Hypothalamus (tissue), 51 donors: ENCODE measurements at regions not wholly inside any gene's neighbourhood (a gene's known extent, or its start where the extent isn't known, plus 50 kb on each side); places are given as distances from the start of the nearest gene placed in this dataset.
"Not testable (repeated sequence)": the region's sequence is repeated elsewhere in the genome, so short reads cannot be mapped to it uniquely, and the experiment has no call there.

Source experiments
- DNase-seq, 51 donors: peaks; one replicate each; lab custom pipeline; 2025; lab: John Stamatoyannopoulos, UW

DNA sequence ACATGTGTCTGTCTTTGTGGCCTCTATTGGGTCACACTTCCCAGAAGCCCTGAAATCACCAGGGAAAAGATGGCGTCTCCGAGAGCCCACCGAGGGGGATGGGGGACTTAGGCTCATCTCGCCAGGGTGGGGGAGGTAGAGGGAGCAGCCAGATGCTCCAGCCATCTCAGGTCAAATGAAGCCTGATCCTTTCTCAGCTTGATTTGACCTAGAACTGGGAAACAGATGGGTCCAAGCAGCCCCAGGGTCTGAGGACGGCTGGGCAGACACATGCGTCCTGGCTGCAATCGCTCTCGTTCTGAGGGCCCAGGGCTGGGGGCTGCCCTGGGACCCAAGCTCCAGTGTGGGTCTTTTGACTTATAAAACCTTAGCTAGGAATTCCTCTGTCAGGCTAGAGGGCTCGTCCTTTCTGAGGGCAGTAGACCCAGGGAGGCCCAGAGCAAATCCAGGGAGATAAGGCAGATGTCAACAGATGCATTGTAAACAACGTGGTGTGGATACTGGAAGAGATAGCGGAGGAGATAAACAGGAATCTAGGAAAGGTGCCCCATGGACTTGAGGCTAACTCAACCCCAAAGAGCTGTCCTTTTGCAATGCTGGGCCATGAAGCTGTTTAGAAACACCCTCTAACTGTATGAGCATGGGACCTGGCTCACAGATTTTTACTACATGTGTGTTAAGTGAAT lies 127.7 kb downstream of the MYCN start:
- no peak for DNase-seq

DNA sequence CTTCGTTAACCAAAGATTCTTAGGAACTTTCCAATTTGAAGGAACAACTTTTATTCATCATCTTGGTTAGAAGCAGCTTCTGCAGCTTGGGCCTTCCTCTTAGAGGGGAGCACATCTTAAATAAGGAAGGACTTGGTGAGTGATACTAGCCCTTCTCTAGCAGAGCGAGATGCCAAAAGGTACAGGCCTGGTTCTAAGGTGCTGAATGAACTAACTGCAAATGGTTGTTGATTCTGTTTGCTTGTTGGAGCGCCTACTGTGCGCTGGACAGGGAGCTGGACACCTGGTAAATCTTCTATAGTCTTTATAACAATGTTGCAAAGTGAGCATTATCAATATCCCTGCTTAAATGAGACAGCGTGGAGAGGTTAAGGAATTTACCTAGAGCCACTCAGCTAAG lies 127.1 kb downstream of the MYCN start:
- DNase-seq = no peak

DNA sequence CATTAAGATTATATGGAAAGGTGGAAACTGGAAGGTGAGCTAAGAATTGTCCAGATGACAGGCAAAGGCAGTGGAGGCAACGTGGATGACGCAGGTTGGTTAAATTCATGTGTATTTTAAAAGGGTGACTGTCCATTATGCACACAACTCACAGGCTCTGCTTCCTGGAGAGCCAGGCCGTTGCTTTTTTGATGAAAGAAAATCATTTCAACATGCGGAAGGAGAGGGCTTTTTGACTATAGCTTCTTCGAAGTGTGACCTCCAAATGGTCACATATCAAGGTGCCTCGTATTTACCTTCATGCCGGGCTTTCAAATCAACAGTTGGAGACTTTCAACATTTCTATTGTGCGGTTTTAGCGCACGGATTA lies 126.7 kb downstream of the MYCN start:
- DNase-seq = no peak

DNA sequence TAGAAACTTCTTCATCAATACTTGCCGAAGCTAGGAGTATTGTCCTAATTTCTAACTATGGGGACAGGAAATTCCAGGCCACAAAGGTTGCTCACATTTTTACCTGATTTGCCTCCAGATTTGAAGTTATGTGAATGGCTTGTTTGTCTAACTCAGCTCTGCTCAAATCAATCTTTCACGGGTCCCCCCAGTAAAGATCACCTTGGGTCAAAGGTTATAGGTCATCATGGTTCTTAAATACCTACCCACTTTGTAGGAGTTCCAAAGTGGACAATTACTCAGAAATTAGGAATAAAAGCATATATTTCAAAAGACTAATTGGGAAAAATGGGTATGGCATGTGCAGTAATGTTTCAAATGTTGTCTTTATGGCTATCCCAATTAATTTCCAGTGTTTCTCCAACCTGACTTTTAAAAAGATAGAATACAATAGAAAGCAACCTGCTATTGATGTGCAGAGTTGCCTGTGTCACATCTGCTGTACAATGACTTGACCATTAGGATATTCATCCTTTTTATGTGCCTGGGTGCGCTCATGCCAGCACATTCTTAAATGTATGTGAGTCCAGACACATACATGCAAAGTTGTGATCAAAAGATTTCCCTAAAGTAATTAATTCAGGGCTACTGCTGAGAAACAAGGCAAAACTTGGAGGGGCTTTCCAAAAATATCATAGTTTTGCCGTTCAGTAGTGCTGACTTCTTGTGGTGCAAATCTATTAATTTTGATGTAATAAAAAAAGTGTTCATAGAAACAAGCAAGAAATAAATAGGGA lies 126.1 kb downstream of the MYCN start:
- no peak for DNase-seq

DNA sequence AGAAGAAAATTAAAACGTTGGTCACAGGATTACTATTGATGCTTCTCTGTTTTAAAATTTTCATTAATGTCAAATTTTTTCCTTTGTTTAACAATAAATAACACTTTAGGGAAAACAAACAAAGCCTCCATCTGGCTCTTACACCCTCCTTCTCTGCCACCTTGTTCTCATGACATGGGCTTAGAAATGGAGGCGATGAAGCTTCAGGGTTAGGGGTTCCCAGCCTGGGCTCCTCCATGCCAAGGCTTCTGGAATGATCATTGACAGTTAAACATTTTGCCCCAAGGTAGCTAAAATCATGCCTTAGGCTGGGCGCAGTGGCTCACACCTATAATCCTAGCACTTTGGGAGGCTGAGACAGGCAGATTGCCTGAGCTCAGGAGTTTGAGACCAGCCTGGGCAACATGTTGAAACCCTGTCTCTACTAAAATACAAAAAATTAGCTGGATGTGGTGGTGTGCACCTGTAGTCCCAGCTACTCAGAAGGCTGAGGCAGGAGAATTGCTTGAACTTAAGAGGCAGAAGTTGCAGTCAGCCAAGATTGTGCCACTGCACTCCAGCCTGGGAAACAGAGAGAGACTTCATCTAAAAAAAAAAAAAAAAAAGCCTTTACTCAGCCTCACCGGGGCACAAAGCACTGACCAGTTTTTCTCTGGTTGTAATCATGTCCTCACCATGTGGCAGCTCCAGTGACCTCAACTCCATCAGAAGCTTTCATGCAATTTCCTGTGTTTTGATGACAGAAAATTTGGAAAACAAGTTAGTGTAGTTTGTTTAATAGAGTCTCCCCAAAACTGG lies 125.1 kb downstream of the MYCN start:
- not testable (repeated sequence) for DNase-seq

DNA sequence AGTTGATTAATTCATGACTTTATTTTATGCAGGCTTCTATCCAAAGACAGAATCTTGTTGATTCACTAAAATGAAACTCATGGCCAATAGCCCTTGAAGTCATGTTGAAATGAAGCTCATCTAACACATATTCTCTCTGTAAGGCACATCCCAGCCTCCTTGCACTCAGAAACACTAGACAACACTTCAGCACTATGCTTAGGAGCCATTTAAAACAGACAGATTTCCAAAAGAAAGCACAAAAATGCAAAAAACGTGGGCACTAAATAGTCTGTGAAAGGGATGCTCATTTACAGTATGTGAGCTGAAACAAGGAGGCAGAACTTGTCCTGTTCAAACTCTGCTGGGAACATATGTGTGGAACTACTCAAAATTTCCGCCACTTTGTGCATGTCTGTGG lies 124.4 kb downstream of the MYCN start:
- no peak for DNase-seq

DNA sequence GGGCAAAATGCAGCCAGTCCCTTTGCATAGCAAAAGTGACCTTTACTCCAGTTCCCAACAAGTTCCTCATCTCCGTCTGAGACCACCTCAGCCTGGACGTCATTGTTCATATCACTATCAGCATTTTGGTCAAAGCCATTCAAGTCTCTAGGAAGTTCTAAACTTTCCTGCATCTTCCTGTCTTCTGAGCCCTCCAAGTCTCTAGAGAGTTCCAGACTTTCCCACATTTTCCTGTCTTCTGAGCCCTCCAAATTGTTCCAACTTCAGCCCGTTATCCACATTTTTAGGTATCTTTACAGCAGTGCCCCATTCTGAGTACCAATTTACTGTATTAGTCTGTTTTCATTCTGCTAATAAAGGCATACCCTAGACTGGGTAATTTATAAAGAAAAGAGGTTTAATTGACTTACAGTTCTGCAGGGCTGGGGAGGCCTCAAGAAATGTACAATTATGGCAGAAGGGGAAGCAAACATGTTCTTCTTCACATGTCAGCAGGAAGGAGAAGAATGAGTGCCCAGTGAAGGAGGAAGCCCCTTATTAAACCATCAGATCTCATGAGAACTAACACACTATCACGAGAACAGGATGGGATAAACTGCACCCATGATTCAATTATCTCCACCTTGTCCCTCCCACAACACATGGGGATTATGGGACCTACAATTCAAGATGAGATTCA lies 123.7 kb downstream of the MYCN start:
- no peak for DNase-seq

DNA sequence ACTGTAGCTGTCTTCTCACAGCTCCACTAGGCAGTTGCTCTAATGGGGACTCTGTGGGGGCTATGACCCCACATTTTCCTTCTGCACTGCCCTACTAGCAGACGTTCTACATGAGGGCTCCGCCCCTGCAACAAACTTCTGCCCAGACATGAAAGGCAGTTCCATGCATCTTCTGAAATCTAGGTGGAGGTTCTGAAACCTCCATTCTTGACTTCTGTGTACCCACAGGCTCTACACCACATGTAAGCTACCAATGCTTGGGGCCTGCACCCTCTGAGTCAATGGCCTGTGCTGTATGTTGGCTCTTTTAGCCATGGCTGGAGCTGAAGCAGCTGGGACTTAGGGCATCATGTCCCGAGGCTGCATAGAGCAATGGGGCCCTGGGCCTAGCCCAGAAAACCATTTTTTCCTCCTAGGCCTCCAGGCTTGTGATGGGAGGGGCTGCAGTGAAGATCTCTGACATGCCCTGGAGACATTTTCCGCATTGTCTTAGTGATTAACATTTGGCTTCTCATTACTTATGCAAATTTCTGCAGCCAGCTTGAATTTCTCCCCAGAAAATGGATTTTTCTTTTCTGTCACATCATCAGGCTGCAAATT lies 123.0 kb downstream of the MYCN start:
- DNase-seq = no peak

DNA sequence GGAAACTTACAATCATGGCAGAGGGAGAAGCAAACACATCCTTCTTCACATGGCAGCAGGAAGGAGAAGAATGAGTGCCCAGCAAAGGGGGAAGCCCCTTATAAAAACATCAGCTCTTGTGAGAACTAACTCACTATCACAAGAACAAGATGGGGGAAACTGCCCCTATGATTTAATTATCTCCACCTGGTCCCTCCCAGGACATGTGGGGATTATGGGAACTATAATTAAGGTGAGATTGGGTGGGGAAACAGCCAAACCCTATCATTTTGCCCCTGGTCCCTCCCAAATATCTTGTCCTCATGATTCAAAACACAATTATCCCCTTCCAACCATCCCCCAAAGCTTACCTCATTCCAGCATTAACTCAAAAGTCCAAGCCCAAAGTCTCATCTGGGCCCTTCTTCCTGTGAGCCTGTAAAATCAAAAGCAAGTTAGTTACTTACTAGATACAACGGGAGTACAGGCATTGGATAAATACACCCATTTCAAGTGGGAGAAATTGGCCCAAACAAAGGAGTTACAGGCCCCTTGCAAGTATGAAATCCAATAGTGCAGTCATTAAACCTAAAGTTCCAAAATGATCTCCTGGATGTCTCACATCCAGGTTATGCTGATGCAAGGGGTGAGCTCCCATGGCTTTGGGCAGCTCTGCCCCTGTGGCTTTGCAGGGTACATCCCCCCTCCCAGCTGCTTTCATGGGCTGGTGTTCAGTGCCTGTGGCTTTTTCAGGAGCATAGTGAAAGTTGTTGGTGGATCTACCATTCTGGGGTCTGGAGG lies 122.3 kb downstream of the MYCN start:
- DNase-seq = no peak

DNA sequence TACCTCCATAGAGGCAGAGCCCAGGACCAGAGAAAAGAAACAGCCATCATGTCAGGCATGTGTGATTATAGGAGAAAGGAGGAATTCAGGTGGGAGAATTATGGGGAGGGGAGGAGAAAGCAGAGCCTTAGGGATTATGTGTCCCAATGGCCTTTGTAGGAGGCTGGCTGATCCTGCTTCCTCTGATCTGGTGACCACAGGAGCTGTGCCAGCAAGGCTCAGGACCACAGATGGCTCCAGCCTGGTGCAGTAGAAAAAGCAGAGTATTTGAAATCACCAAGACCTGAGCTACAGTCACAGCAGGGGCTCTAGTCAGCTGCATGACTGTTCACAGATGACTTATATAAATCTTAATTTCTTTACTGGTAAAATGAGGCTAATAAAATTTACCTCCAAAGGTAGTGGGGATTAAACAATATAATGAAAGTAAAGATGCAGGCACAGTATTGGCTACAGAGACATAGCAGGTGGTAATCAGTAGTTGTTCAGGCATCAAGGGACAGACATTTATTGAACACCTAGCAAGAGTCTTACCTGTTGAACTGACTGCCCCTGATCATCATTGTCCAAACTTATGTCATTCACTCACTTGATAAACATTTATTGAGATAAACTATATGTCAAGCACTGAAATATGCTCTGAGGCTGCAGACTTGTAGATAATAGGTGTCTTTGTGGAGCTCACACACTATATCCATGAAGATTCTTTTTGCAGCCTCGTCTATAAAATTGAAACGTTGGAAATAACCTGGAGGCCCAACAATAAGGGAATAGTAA lies 121.3 kb downstream of the MYCN start:
- no peak for DNase-seq

DNA sequence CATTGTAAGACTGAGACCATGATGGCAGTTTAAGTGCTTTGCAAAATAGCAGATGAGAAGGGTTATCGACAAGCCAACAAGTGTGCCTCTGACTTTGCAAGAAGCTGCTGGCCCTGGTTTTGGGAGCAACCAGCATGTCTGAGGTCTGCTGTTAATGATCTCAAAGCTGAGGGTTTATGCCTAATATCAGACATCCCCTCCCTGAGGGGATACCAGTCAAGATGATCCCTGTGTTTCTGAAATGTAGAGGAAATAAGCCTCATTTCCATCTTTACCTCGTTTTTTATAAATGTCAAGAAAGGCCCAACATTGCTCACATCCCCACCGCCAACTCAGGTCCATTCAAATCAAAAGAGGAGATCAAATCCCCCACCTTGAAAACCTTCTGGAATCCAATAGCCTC lies 120.6 kb downstream of the MYCN start:
- no peak for DNase-seq

DNA sequence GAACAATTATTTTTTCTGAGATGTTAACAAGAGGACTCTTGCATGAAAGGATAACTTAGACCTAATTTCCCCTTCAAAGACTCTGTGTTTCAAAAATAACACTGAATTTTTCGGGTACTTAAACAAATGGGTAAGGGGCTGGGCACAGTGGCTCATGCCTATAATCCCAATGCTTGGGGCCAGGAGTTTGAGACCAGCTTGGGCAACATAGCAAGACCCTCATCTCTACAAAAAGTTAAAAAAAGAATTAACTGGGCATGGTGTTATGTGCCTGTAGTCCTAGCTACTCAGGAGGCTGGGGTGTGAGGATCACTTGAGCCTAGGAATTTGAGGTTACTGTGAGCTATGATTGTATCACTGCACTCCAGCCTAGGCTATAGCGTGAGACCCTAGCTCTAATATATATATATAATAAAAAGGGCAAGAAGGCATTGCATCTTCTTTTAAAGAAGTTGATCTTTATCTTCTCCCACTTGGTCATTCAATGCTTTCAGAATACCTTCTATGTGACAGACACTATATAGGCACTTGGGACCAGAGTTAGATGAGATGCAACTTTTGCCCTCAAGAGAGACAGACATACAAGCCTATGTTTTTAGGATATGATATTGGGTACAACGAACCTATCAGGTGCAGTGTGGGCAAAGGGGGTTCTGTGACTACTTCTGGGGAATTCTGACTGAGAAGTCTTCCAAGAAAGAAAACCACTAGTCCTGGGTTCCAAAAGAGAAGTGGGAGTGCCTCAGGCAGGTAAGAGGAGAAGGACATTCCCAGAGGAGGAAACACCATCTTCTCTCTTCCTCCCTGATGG lies 120.0 kb downstream of the MYCN start:
- DNase-seq = no peak

DNA sequence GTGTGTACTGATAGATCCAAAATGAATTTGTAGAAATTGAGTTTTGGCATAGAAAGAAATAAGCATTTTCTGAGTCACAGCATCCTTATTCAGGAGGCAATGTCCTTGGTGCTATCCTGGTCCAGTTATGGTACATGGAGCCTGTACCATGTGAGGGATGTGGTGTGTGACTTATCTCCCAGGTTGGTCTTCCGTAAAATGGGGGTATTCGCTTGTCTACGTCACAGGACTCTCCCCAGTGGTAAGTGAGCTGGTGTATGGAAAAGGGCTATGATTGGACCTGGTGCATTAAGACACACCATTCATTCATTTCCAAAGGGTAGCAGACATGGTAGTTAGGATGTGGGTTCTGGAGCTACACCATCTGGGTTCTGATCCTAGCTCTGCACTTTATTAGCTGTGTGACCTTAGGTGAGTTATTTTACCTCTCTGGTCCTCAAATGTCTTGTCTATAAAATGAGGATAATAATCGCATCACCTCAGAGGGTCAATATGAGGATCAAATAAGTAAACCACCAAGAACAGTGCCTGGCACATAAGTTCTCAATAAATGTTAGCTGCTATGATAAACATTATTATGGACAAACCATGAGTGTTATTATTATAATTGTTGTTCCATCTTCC lies 119.2 kb downstream of the MYCN start:
- DNase-seq = no peak

DNA sequence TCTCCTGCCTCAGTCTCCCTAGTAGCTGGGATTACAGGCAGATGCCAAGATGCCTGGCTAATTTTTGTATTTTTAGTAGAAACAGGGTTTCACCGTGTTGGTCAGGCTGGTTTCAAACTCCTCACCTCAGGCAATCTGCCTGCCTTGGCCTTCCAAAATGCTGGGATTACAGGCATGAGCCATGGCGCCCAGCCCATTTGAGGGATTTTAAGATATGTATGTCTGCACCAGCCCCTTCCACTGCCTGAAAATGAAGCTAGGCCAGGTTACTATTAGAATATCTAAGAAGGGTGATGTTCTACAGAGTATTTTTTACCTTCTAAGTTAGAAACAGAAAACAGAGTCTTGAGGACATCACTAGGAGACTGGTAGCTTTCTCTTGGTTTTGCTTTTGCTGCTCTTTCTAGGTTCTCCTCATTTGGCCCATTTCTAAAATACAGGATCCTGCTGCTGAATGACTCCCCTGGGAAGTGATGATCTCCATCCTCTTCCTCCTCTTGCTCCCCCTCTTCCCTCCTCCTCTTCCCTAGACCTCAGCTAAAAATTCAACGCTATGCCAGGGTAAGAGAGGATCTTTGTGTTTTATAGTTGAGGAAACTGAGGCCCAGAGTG lies 118.5 kb downstream of the MYCN start:
- no peak for DNase-seq

DNA sequence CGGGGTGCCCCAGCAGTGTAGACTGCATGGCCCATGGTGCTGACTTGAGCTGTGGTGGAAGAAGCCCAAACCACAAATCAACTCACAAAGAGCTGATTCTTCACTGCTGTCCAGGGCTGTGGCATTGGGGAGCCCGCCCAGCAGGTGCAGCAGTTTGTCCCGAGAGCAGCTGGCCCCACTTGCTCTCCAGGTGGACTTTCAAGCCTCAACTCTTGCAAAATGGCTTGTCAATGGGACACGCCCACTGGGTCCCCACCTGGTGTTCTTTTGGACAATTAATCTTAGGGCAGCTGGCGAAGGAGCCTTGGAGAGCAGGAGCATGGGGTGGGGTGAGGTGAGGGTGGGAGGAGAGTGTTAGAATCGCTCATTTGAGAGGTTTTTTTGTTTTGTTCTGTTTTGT lies 117.9 kb downstream of the MYCN start:
- no peak for DNase-seq

DNA sequence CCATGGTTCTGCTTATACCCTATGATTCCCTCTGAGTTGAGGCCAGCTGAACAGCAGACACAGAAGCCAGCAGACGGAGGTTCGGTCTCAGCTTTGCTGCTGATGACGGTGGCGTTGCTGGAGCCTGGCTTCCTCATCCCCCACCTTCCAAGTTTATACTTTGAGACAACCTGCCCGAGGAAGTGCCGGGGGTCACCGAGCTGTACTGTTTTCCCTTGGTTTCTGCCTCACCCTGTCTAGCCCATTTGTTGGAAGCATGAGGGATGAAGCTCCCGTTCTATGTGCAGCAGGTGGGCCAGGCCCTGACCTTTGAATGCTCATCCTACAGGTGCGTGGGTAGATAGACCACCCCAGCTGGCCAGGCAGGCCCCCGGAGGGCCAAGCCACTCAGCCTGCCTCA lies 117.3 kb downstream of the MYCN start:
- DNase-seq = no peak

DNA sequence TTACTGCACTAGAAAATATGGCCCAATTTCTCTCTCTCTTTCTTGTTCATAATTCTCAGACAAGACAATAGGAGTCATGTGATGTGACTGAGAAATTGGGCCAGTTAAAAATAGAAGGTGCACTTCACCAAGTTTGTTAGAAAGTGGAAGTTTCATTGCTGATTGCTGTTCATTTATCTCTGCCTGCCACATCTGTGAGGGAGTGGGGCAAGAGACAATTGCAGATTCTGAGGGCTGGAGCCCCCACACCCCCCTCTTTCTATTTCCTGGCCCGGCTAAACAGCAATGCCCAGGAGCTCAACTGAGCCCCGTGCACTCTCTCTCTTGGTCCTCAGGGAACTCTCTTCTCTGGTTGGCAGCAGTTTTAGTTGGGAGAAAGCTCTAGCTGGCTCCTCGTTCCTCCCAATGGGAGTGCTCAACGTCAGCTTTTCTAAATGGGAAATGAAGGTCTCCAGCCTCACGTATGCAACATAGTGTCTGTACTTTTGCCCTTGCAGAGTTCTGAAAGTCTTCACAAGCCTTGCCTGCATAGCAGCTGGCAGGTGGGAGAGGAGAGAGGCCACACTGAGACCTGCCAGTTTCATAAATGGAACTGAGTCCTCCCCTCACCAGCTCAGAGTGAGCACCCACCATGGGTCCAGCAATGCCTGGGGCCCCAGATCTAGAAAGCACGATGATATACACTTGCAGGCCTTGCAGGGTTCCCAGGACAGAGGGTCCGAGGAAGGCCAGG lies 115.7 kb downstream of the MYCN start:
- peak in 1 of 51 donors; percentile 30 for DNase-seq
